Neutrophil (primary cell): ENCODE measurements at regions not wholly inside any gene's neighbourhood (a gene's known extent, or its start where the extent isn't known, plus 50 kb on each side); places are given as distances from the start of the nearest gene placed in this dataset.
A peak's percentile ranks its signal among the peaks of the same experiment; 100 is the strongest.

Source experiments
- H3K27ac ChIP-seq: fragments of 200-600 bp; sonication (generic); 2 replicates; pipeline ENCODE4 v1.5.1; 2016; ENCODE audit warnings: mild to moderate bottlenecking, moderate library complexity
- H3K27me3 ChIP-seq: fragments of 200-600 bp; sonication (generic); 2 replicates; pipeline ENCODE4 v1.6.0; 2016; ENCODE audit warnings: mild to moderate bottlenecking
- H3K36me3 ChIP-seq: fragments of 200-600 bp; sonication (generic); 2 replicates; pipeline ENCODE4 v1.5.1; 2017
- H3K4me1 ChIP-seq, 2 experiments: fragments of 200-600 bp in 1 of 2; sonication (generic) in 1 of 2; 1 replicate in 1 of 2; 2 replicates in 1 of 2; pipeline versions ENCODE4 v1.5.1 to v1.6.1; 2013 to 2016; ENCODE audit warnings: low read depth in 1 of 2, low read length in 1 of 2, mild to moderate bottlenecking in 1 of 2, moderate library complexity in 1 of 2; ENCODE audit not compliant: control insufficient read depth in 1 of 2, insufficient read depth in 1 of 2
- H3K4me3 ChIP-seq, 2 experiments: fragments of 200-600 bp in 1 of 2; sonication (generic) in 1 of 2; 1 replicate in 1 of 2; 2 replicates in 1 of 2; pipeline ENCODE4 v1.5.1; 2013 to 2016; ENCODE audit warnings: low read depth in 1 of 2, low read length in 1 of 2, mild to moderate bottlenecking in 1 of 2, moderate library complexity in 1 of 2
- H3K9me3 ChIP-seq: fragments of 200-600 bp; sonication (generic); 2 replicates; pipeline ENCODE4 v1.5.1; 2016
- CTCF ChIP-seq: fragments of 200-600 bp; sonication (generic); IDR thresholded peaks from 2 replicates; pipeline ENCODE4 v1.5.1; 2016; ENCODE audit warnings: antibody characterized with exemption

DNA sequence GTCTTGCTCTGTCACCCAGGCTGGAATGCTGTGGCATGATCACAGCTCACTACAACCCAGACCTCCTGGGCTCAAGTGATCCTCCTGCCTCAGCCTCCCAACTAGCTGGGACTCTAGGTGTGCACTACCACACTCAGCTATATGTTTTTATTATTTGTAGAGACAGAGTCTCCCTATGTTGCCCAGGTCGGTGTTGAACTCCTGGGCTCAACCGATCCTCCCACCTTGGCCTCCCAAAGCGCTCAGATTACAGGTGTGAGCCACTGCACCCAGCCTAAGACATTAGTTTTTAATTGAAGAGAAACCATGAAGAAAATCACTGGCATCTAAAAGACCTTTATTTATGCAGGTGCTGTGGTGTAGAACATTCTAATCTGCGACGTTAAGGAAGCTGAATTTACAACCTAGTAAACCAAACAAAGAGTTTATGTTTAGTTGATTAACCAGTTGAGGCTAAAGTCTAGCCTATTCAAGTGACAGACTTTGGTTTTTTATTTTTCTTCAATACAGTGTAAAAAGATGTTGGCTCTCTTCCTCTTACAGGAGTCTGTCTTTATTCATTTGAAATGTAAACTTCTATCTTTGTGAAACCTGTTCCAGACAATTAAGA, 52.5 kb upstream of the NBL1 start:
- Histone ChIP-seq H3K4me3 (no peak overlapping the region), H3K27ac (no peak overlapping the region), H3K9me3 (no peaks in the 10 kb centered on the region), H3K27me3 (peaks cover 27% of the 10 kb centered on the region), H3K4me1 (peaks cover 4 to 5% of the 10 kb centered on the region in 2 experiments), H3K36me3 (no peaks in the 10 kb centered on the region)
- no peak for TF ChIP-seq CTCF

- no peaks in the 10 kb centered on the region for H3K9me3 ChIP-seq
- no peak overlapping the region for H3K27ac ChIP-seq
- H3K27me3 ChIP-seq, result peaks cover 9% of the 10 kb centered on the region
- no peaks in the 10 kb centered on the region for H3K4me1 ChIP-seq
- H3K4me3 ChIP-seq, result no peak overlapping the region
- no peak for TF ChIP-seq CTCF
- no peaks in the 10 kb centered on the region for H3K36me3 ChIP-seq
Observed at GRCh38 chr1:19585507-19585906, 58.6 kb upstream of the NBL1 start.

GRCh38 chr1:19582318-19582717, 61.8 kb upstream of the NBL1 start:
- H3K9me3 ChIP-seq, result no peaks in the 10 kb centered on the region
- no peak overlapping the region for H3K4me3 ChIP-seq
- no peak overlapping the region for H3K27ac ChIP-seq
- no peaks in the 10 kb centered on the region for H3K36me3 ChIP-seq
- peaks cover 0 to 3% of the 10 kb centered on the region in 2 experiments for H3K4me1 ChIP-seq
- H3K27me3 ChIP-seq, result no peaks in the 10 kb centered on the region
- TF ChIP-seq CTCF, result peak; percentile 48

GRCh38 chr1:19581381-19581780, 62.7 kb upstream of the NBL1 start:
- no peak for TF ChIP-seq CTCF
- H3K9me3 ChIP-seq, result no peaks in the 10 kb centered on the region
- no peak overlapping the region for H3K4me3 ChIP-seq
- H3K27ac ChIP-seq, result no peak overlapping the region
- peaks cover 0 to 3% of the 10 kb centered on the region in 2 experiments for H3K4me1 ChIP-seq
- H3K27me3 ChIP-seq, result peaks cover 1% of the 10 kb centered on the region
- H3K36me3 ChIP-seq, result no peaks in the 10 kb centered on the region

DNA sequence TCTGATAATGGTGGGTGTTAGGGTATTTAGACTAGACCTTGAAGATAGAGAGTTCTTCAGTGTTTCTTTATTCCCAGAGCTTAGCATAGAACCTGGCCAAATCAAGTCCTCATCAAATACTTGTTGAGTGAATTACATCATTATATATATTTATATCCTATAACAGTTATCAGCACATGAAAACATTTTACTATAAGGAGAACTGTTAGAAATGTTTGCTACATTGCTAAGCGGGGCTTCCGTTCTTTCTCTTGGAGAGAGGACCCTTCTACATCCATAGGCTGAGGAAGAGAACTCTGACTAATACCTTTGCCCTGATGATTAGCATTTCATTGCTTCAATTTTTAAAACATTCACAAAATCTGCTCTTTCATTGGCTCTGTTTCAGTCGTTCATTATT, 66.5 kb upstream of the NBL1 start:
- H3K4me1 ChIP-seq, result peaks cover 0 to 3% of the 10 kb centered on the region in 2 experiments
- no peaks in the 10 kb centered on the region for H3K36me3 ChIP-seq
- no peaks in the 10 kb centered on the region for H3K9me3 ChIP-seq
- H3K4me3 ChIP-seq, result no peak overlapping the region
- H3K27ac ChIP-seq, result no peak overlapping the region
- H3K27me3 ChIP-seq, result peaks cover 11% of the 10 kb centered on the region
- no peak for TF ChIP-seq CTCF
